Gastroesophageal sphincter (tissue), 4 donors: ENCODE measurements at regions not wholly inside any gene's neighbourhood (a gene's known extent, or its start where the extent isn't known, plus 50 kb on each side); places are given as distances from the start of the nearest gene placed in this dataset.
"Not testable (repeated sequence)": the region's sequence is repeated elsewhere in the genome, so short reads cannot be mapped to it uniquely, and the experiment has no call there.

Experiments used
- ATAC-seq: fragments of 150-250 bp; one replicate; pipeline ENCODE4 v1.9.1; 2016; ENCODE audit warnings: mild to moderate bottlenecking, moderate library complexity
- H3K27ac ChIP-seq, 4 donors: fragments of 200-600 bp; sonication (generic) in 3 of 4; 1 replicate in 3 of 4; 2 replicates in 1 of 4; pipeline ENCODE4 v1.5.1; 2016 to 2019
- H3K27me3 ChIP-seq: fragments of 200-600 bp; sonication (generic); one replicate; pipeline ENCODE4 v1.5.1; 2019
- H3K36me3 ChIP-seq, 2 donors: fragments of 200-600 bp; sonication (generic); one replicate each; pipeline ENCODE4 v1.5.1; 2019; ENCODE audit warnings: control low read depth in 1 of 2
- H3K4me1 ChIP-seq, 3 donors: fragments of 200-600 bp; sonication (generic); 1 replicate in 2 of 3; 2 replicates in 1 of 3; pipeline ENCODE4 v1.5.1; 2016 to 2019; ENCODE audit warnings: control low read depth in 2 of 3
- H3K4me3 ChIP-seq, 2 donors: fragments of 200-600 bp; sonication (generic); one replicate each; pipeline ENCODE4 v1.5.1; 2019; ENCODE audit warnings: mild to moderate bottlenecking in 1 of 2, moderate library complexity in 1 of 2
- H3K9me3 ChIP-seq, 3 donors: fragments of 200-600 bp; sonication (generic); one replicate each; pipeline ENCODE4 v1.5.1; 2017 to 2019; ENCODE audit warnings: control low read depth in 2 of 3
- CTCF ChIP-seq, 4 experiments: fragments of 200-600 bp in 2 of 4; fragments of 450-650 bp in 2 of 4; sonication (generic) in 1 of 4; IDR thresholded peaks; one replicate each; pipeline ENCODE4 v1.5.1; 2017 to 2019; ENCODE audit warnings: antibody characterized with exemption in 4 of 4, mild to moderate bottlenecking in 2 of 4, moderate library complexity in 2 of 4
- EP300 ChIP-seq: sonication (generic); formaldehyde crosslinking; IDR thresholded peaks from one replicate; pipeline ENCODE4 v1.6.1; 2017; ENCODE audit warnings: antibody characterized with exemption, mild to moderate bottlenecking
- POLR2A ChIP-seq, 2 donors: fragments of 450-650 bp; IDR thresholded peaks; one replicate each; pipeline ENCODE4 v1.6.1; 2017; ENCODE audit warnings: antibody characterized with exemption in 2 of 2, mild to moderate bottlenecking in 2 of 2, moderate library complexity in 1 of 2
- POLR2AphosphoS5 ChIP-seq: sonication (generic); formaldehyde crosslinking; IDR thresholded peaks from one replicate; pipeline ENCODE4 v1.6.1; 2017; ENCODE audit warnings: antibody characterized with exemption
- WGBS, 2 donors: methylation state at CpG; one replicate each; pipeline ENCODE4 v1.1.5; 2018; ENCODE audit warnings: low coverage in 1 of 2; 5-methylcytosine and 5-hydroxymethylcytosine counted together

- Histone ChIP-seq H3K27ac (no peak overlapping the region), H3K4me3 (no peak overlapping the region), H3K36me3 (no peaks in the 10 kb centered on the region), H3K9me3 (no peaks in the 10 kb centered on the region), H3K27me3 (no peaks in the 10 kb centered on the region), H3K4me1 (no peaks in the 10 kb centered on the region)
- TF ChIP-seq CTCF (IDR thresholded peaks at IDR 0.05): no peak
- no peak for TF ChIP-seq POLR2A (IDR thresholded peaks at IDR 0.05)
- no peak for TF ChIP-seq POLR2AphosphoS5
- WGBS, 2 donors: 60 to 67% methylated on average over 1 to 3 of the region's 4 CpGs
- ATAC-seq: no peak
These were observed 426.7 kb upstream of the KLHL29 start for GRCh38 chr2:22958308-22958707.

- Histone ChIP-seq H3K27me3 (no peaks in the 10 kb centered on the region), H3K36me3 (no peaks in the 10 kb centered on the region), H3K4me3 (no peak overlapping the region), H3K9me3 (no peaks in the 10 kb centered on the region), H3K4me1 (no peaks in the 10 kb centered on the region), H3K27ac (no peak overlapping the region)
- no peak for TF ChIP-seq EP300
- no peak for TF ChIP-seq POLR2A (IDR thresholded peaks at IDR 0.05)
- TF ChIP-seq POLR2AphosphoS5: no peak
- no peak for TF ChIP-seq CTCF (IDR thresholded peaks at IDR 0.05)
- ATAC-seq: no peak
- WGBS, 2 donors: 81 to 88% methylated on average over 3 to 5 of the region's 5 CpGs
These were observed 417.2 kb upstream of the KLHL29 start for GRCh38 chr2:22967756-22968155.

GRCh38 chr2:22970284-22970975, 414.5 kb upstream of the KLHL29 start:
- TF ChIP-seq EP300 (no peak), POLR2A (IDR thresholded peaks at IDR 0.05) (no peak), POLR2AphosphoS5 (no peak), CTCF (IDR thresholded peaks at IDR 0.05) (no peak)
- no peaks in the 10 kb centered on the region for H3K9me3 ChIP-seq
- H3K36me3 ChIP-seq: no peaks in the 10 kb centered on the region
- no peak overlapping the region for H3K27ac ChIP-seq
- no peaks in the 10 kb centered on the region for H3K4me1 ChIP-seq
- H3K4me3 ChIP-seq: no peak overlapping the region
- no peaks in the 10 kb centered on the region for H3K27me3 ChIP-seq
- 56 to 75% methylated on average over 2 to 8 of the region's 8 CpGs for WGBS, 2 donors
- ATAC-seq: no peak

GRCh38 chr2:22970991-22971390, 414.0 kb upstream of the KLHL29 start:
- Histone ChIP-seq H3K27me3 (no peaks in the 10 kb centered on the region), H3K36me3 (no peaks in the 10 kb centered on the region), H3K4me3 (no peak overlapping the region), H3K4me1 (no peaks in the 10 kb centered on the region), H3K27ac (no peak overlapping the region), H3K9me3 (no peaks in the 10 kb centered on the region)
- ATAC-seq: no peak
- WGBS, 2 donors: 100% methylated on average over 2 of the region's 2 CpGs; no CpG with 5 or more reads in 1 of the 2 donors
- no peak for TF ChIP-seq CTCF (IDR thresholded peaks at IDR 0.05)
- no peak for TF ChIP-seq POLR2A (IDR thresholded peaks at IDR 0.05)
- no peak for TF ChIP-seq POLR2AphosphoS5
- TF ChIP-seq EP300: no peak

- Histone ChIP-seq H3K4me3 (no peak overlapping the region), H3K9me3 (no peaks in the 10 kb centered on the region), H3K27ac (no peak overlapping the region), H3K27me3 (no peaks in the 10 kb centered on the region), H3K36me3 (no peaks in the 10 kb centered on the region), H3K4me1 (no peaks in the 10 kb centered on the region)
- ATAC-seq: no peak
- no peak for TF ChIP-seq CTCF (IDR thresholded peaks at IDR 0.05)
- TF ChIP-seq EP300: no peak
- TF ChIP-seq POLR2A (IDR thresholded peaks at IDR 0.05): no peak
- TF ChIP-seq POLR2AphosphoS5: no peak
- WGBS, 2 donors: 39 to 55% methylated on average over 1 of the region's 1 CpG
These were observed 403.2 kb upstream of the KLHL29 start for GRCh38 chr2:22981785-22982184.

GRCh38 chr2:22984152-22984551, 400.8 kb upstream of the KLHL29 start:
- H3K9me3 ChIP-seq, H3K4me3 ChIP-seq, H3K36me3 ChIP-seq, H3K27me3 ChIP-seq, H3K27ac ChIP-seq, H3K4me1 ChIP-seq, ATAC-seq: not testable (repeated sequence)
- 96 to 100% methylated on average over 4 to 6 of the region's 25 CpGs for WGBS, 2 donors
